Stomach (tissue), 8 donors: ENCODE measurements at regions not wholly inside any gene's neighbourhood (a gene's known extent, or its start where the extent isn't known, plus 50 kb on each side); places are given as distances from the start of the nearest gene placed in this dataset.

Experiments
- DNase-seq, 2 donors: peaks; one replicate each; pipeline versions ENCODE4 v3.0.0 to v3.0.0-alpha.2; 2013 to 2019
- H3K27ac ChIP-seq, 5 donors: fragments of 200-600 bp in 4 of 5; sonication (generic) in 4 of 5; one replicate each; pipeline ENCODE4 v1.5.1; 2013 to 2019; ENCODE audit warnings: mild to moderate bottlenecking in 1 of 5, moderate library complexity in 1 of 5
- H3K27me3 ChIP-seq, 3 donors: fragments of 200-600 bp; sonication (generic); one replicate each; pipeline ENCODE4 v1.5.1; 2017 to 2019; ENCODE audit warnings: mixed run types in 1 of 3
- H3K36me3 ChIP-seq, 4 donors: fragments of 200-600 bp; sonication (generic); 1 replicate in 3 of 4; 2 replicates in 1 of 4; pipeline ENCODE4 v1.5.1; 2016 to 2019
- H3K4me1 ChIP-seq, 4 donors: fragments of 200-600 bp; sonication (generic); one replicate each; pipeline ENCODE4 v1.5.1; 2016 to 2019
- H3K4me3 ChIP-seq, 4 donors: fragments of 200-600 bp; sonication (generic) in 3 of 4; one replicate each; pipeline ENCODE4 v1.5.1; 2016 to 2019; ENCODE audit warnings: mild to moderate bottlenecking in 1 of 4
- H3K9me3 ChIP-seq, 4 donors: fragments of 200-600 bp; sonication (generic); one replicate each; pipeline ENCODE4 v1.5.1; 2016 to 2019
- CTCF ChIP-seq, 7 experiments: fragments of 450-650 bp in 4 of 7; fragments of 200-600 bp in 3 of 7; sonication (generic) in 3 of 7; IDR thresholded peaks; one replicate each; pipeline ENCODE4 v1.5.1; 2016 to 2019; ENCODE audit warnings: antibody characterized with exemption in 7 of 7, control low read depth in 2 of 7, mild to moderate bottlenecking in 1 of 7
- EP300 ChIP-seq: sonication (generic); formaldehyde crosslinking; IDR thresholded peaks from one replicate; pipeline ENCODE4 v1.6.1; 2017; ENCODE audit warnings: antibody characterized with exemption
- POLR2A ChIP-seq, 4 donors: fragments of 450-650 bp; IDR thresholded peaks; one replicate each; pipeline ENCODE4 v1.6.1; 2016; ENCODE audit warnings: antibody characterized with exemption in 4 of 4, control low read depth in 2 of 4, mild to moderate bottlenecking in 1 of 4, moderate library complexity in 1 of 4
- POLR2AphosphoS5 ChIP-seq, 3 donors: sonication (generic); formaldehyde crosslinking; IDR thresholded peaks; one replicate each; pipeline ENCODE4 v1.6.1; 2016; ENCODE audit warnings: antibody characterized with exemption in 3 of 3
- WGBS, 5 donors: extraction: QIAGEN DNeasy Blood & Tissue Kit in 3 of 5; methylation state at CpG; one replicate each; pipeline versions ENCODE4 v1.1.5 to v1.1.7; 2013 to 2018; 5-methylcytosine and 5-hydroxymethylcytosine counted together
- intact Hi-C: fragments of 100-400 bp; cut with DNase I; formaldehyde crosslinking; loops from one replicate; pipeline ENCODE4 v1.15.1; 2023; ENCODE audit warnings: low total_unique reads
- donor health status: healthy with polysubstance abuse.
- donor health status: Bipolar disorder and iron deficiency.
- donor health status: healthy.

GRCh38 chr11:116073854-116074837 lies 569.9 kb upstream of the CADM1 start:
- H3K36me3 ChIP-seq, result no peaks in the 10 kb centered on the region
- 48 to 59% (median 52%) methylated on average over 18 of the region's 18 CpGs for WGBS, 5 donors
- TF ChIP-seq EP300 (no peak), POLR2AphosphoS5 (IDR thresholded peaks at IDR 0.05) (no peak)
- intact Hi-C loops, result no loop called here
- H3K4me1 ChIP-seq, result no peaks in the 10 kb centered on the region
- no peak overlapping the region for H3K27ac ChIP-seq
- peaks cover 0 to 64% (median 3%) of the 10 kb centered on the region in 3 donors for H3K27me3 ChIP-seq
- no peak overlapping the region for H3K4me3 ChIP-seq
- peak in 1 of 2 donors; percentile 78 for DNase-seq
- no peaks in the 10 kb centered on the region for H3K9me3 ChIP-seq

- intact Hi-C loops, result no loop called here
- H3K36me3 ChIP-seq, result no peaks in the 10 kb centered on the region
- 72 to 83% (median 77%) methylated on average over 14 to 16 of the region's 16 CpGs for WGBS, 5 donors
- no peak overlapping the region for H3K4me3 ChIP-seq
- H3K27me3 ChIP-seq, result peaks cover 0 to 56% (median 3%) of the 10 kb centered on the region in 3 donors
- no peaks in the 10 kb centered on the region for H3K4me1 ChIP-seq
- no peak for TF ChIP-seq POLR2A (IDR thresholded peaks at IDR 0.05)
- TF ChIP-seq CTCF (IDR thresholded peaks at IDR 0.05), result no peak
- TF ChIP-seq EP300, result no peak
- TF ChIP-seq POLR2AphosphoS5 (IDR thresholded peaks at IDR 0.05), result no peak
- no peak overlapping the region for H3K27ac ChIP-seq
- no peaks in the 10 kb centered on the region for H3K9me3 ChIP-seq
- DNase-seq, result no peak
Observed at GRCh38 chr11:116072601-116073410, 568.6 kb upstream of the CADM1 start.

GRCh38 chr11:116072133-116072532 lies 567.9 kb upstream of the CADM1 start:
- Histone ChIP-seq H3K27me3 (peaks cover 0 to 50% (median 3%) of the 10 kb centered on the region in 3 donors), H3K4me3 (no peak overlapping the region), H3K9me3 (no peaks in the 10 kb centered on the region), H3K4me1 (no peaks in the 10 kb centered on the region), H3K36me3 (no peaks in the 10 kb centered on the region), H3K27ac (no peak overlapping the region)
- DNase-seq, result no peak
- WGBS, 5 donors, result 63 to 70% (median 64%) methylated on average over 4 of the region's 4 CpGs
- no peak for TF ChIP-seq POLR2A (IDR thresholded peaks at IDR 0.05)
- TF ChIP-seq POLR2AphosphoS5 (IDR thresholded peaks at IDR 0.05), result no peak
- intact Hi-C loops, result no loop called here

GRCh38 chr11:116071241-116071640 lies 567.0 kb upstream of the CADM1 start:
- H3K4me3 ChIP-seq, result no peak overlapping the region
- intact Hi-C loops, result no loop called here
- no peak for TF ChIP-seq POLR2A (IDR thresholded peaks at IDR 0.05)
- TF ChIP-seq CTCF (IDR thresholded peaks at IDR 0.05), result no peak
- no peak for TF ChIP-seq EP300
- no peak for TF ChIP-seq POLR2AphosphoS5 (IDR thresholded peaks at IDR 0.05)
- no peak for DNase-seq
- H3K27me3 ChIP-seq, result peaks cover 0 to 47% (median 3%) of the 10 kb centered on the region in 3 donors
- H3K9me3 ChIP-seq, result no peaks in the 10 kb centered on the region
- H3K4me1 ChIP-seq, result no peaks in the 10 kb centered on the region
- H3K36me3 ChIP-seq, result no peaks in the 10 kb centered on the region
- no peak overlapping the region for H3K27ac ChIP-seq
- WGBS, 5 donors, result 75 to 82% (median 80%) methylated on average over 6 of the region's 6 CpGs

GRCh38 chr11:116070520-116070919 lies 566.3 kb upstream of the CADM1 start:
- WGBS, 5 donors, result 49 to 69% (median 62%) methylated on average over 4 of the region's 4 CpGs
- no peak for DNase-seq
- no peak overlapping the region for H3K27ac ChIP-seq
- TF ChIP-seq POLR2A (IDR thresholded peaks at IDR 0.05) (no peak), EP300 (no peak), POLR2AphosphoS5 (IDR thresholded peaks at IDR 0.05) (no peak), CTCF (IDR thresholded peaks at IDR 0.05) (no peak)
- no peaks in the 10 kb centered on the region for H3K36me3 ChIP-seq
- H3K4me3 ChIP-seq, result no peak overlapping the region
- intact Hi-C loops, result no loop called here
- peaks cover 0 to 53% (median 3%) of the 10 kb centered on the region in 3 donors for H3K27me3 ChIP-seq
- no peaks in the 10 kb centered on the region for H3K4me1 ChIP-seq
- no peaks in the 10 kb centered on the region for H3K9me3 ChIP-seq
